SK-N-SH treated with all-trans-retinoic acid at 6 μM for 48 hours (cell line): ENCODE measurements at regions not wholly inside any gene's neighbourhood (a gene's known extent, or its start where the extent isn't known, plus 50 kb on each side); places are given as distances from the start of the nearest gene placed in this dataset.

Source experiments
- CSDC2 ChIP-seq: fragments of 250-450 bp; sonication (Bioruptor Pico); IDR thresholded peaks from 2 replicates; pipeline ENCODE4 v1.5.0; 2020; ENCODE audit warnings: mild to moderate bottlenecking, moderate library complexity
- ESRRG ChIP-seq: fragments of 250-450 bp; sonication (Bioruptor Pico); IDR thresholded peaks from 2 replicates; pipeline ENCODE4 v1.6.1; 2021; ENCODE audit warnings: mild to moderate bottlenecking
- ISL1 ChIP-seq: fragments of 250-450 bp; sonication (Bioruptor Pico); IDR thresholded peaks from 2 replicates; pipeline ENCODE4 v2.1.2; 2022; ENCODE audit warnings: mild to moderate bottlenecking, moderate library complexity
- RARB ChIP-seq: fragments of 250-450 bp; sonication (Bioruptor Pico); IDR thresholded peaks from 2 replicates; pipeline ENCODE4 v1.8.0; 2021; ENCODE audit warnings: mild to moderate bottlenecking, moderate library complexity
- SNAI2 ChIP-seq: fragments of 250-450 bp; sonication (Bioruptor Pico); IDR thresholded peaks from 2 replicates; pipeline ENCODE4 v1.5.0; 2020; ENCODE audit warnings: mild to moderate bottlenecking, moderate library complexity
- TCF4 ChIP-seq: fragments of 250-450 bp; sonication (Bioruptor Pico); IDR thresholded peaks from 2 replicates; pipeline ENCODE4 v1.8.0; 2021; ENCODE audit warnings: mild to moderate bottlenecking, moderate library complexity, borderline replicate concordance
- ZFP30 ChIP-seq: fragments of 450-650 bp; formaldehyde crosslinking; IDR thresholded peaks from 2 replicates; pipeline ENCODE4 v1.5.0; 2022; ENCODE audit warnings: mild to moderate bottlenecking, moderate library complexity
- ZNF8 ChIP-seq: fragments of 450-650 bp; formaldehyde crosslinking; IDR thresholded peaks from 2 replicates; pipeline ENCODE4 v1.5.0; 2020; ENCODE audit warnings: mild to moderate bottlenecking, moderate library complexity

- TF ChIP-seq ESRRG (CRISPR knock-in tag) (no peak), TCF4 (no peak), ZFP30 (no peak), CSDC2 (CRISPR knock-in tag) (no peak), ISL1 (CRISPR knock-in tag) (no peak), ZNF8 (CRISPR knock-in tag) (no peak), RARB (CRISPR knock-in tag) (no peak), SNAI2 (no peak)
Observed at GRCh38 chr6:9576521-9576920, 838.4 kb downstream of the TFAP2A start.
